ENCODE measurements at regions not wholly inside any gene's neighbourhood (a gene's known extent, or its start where the extent isn't known, plus 50 kb on each side); places are given as distances from the start of the nearest gene placed in this dataset.
"Not testable (repeated sequence)": the region's sequence is repeated elsewhere in the genome, so short reads cannot be mapped to it uniquely, and the experiment has no call there.

DNA sequence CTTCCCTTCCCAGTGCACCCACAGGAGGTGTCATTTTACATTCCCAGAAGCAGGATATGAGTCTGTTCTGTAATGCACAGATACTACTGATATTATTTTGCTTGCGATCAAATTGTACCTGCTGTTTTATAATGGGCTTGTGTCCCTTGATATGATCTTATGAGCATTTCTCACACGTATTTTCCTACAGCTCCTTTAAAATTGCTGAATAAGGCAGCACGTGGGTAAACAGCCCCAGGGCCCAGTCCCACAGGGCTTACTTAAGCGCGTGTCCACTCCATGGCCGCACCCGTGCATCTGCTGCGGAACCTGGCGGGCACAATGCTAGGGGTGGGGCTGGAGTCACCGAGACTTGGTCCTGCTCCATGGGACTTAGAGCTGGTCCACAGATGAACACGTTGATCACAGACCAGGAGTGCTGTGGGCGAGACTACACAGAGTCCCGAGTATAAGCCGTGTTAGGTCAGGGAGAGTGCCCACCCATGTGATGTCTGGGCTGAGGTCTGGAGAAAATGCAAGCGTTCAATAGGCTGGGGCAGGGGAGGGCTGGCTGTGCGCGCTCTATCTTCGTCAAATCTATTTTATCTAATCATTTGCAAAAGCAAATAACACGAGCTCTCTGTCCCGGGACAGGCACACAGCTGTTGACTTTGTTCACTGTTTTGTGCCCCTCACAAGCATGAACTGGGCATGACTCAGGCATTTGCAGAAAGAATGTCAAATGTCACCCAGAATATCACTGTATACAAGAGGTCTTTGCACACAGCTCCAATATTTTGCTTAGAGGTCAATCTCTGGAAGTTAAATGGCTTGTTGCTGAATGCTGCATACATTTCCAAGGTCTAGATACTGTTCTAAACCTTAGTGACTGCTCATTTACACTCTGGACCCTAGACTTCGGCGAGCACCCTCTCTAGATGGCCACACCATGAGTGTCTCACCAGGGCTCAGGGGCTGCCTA is 119.3 kb downstream of the CRYAA start:
- no peak for DNase-seq (ENCODE audit: low read depth)

DNA sequence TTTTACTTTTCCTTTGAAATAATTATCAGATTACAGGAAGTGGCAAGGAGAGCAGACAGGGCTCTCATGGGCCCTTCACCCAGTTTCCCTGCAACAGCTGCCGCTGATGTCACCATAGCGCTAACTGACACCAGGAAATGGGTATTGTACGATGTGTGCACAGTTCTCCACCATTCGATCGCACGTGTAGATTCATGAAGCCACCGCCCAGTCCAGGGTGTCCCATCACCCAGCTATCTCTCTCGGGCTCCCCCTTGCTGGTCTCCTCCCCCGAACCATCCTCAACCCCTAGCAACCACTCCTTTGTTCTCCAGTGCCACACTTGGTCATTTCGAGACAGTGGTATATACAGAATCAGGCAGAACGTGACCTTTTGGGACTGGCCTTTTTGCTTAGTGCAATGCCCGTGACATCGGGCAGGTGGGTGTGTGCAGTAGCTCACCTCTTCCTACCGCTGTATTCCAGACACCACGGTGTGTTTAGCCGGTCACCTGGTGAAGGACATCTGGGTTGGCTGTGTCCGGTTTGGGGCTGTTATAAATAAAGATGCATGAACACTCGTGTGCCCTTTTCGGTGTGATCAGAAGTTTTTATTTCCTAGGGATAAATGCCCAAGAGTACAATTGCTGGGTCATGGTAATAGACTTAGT is 118.4 kb downstream of the CRYAA start:
- DNase-seq (ENCODE audit: low read depth) = no peak

DNA sequence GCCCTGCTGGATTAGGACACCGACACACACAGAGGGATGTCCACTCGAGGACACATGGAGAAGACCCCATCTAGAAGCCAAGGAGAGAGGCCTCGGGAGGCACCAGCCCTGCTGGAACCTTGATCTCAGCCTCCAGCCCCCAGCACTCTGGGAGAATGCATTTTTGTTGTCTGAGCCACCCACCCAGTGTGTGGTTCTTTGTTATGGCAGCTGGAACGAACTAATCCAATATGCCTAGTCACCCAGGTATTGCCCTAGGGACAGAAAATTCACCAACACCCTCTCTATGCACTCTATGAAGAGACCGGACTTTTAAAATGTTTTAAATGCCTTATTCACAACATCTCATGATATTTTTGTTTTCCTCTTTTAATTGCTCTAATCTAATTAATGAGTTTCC is 117.4 kb downstream of the CRYAA start:
- no peak for DNase-seq (ENCODE audit: low read depth)

DNA sequence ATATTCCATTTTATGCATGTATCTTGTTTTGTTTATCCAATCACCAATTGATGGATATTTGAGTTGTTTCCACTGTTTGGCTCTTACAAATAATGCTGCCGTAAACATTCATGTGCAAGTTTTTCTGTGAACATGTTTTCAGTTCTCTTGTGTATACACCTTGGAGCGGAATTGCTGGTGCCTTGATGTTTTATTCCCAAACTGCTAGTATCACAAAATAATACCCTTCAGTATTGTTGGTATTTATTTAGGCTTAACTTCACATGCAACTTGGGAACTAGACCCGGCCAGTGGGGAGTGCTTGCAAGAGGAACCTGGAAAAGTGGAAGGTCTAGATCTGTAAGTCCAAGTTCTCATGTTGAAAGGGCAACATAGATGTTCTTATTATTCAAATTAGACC is 115.9 kb downstream of the CRYAA start:
- DNase-seq (ENCODE audit: low read depth) = no peak

DNA sequence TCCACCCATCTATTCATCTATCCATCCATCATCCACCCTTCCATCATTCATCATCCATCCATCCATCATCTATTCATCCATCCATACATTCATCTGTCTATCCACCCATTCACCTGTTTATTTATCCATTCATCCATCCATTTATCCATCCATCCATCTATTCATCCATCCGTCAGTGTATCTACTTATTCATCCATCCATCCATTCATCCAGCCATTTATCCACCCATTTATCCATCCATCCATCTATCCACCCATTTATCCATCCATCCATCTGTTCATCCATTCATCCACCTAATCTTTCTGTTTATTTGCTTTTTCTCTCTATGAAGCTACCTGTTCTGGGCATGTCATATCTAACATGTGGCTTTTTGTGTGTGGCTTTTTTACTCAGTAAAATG is 115.4 kb downstream of the CRYAA start:
- DNase-seq (ENCODE audit: low read depth) = no peak

DNA sequence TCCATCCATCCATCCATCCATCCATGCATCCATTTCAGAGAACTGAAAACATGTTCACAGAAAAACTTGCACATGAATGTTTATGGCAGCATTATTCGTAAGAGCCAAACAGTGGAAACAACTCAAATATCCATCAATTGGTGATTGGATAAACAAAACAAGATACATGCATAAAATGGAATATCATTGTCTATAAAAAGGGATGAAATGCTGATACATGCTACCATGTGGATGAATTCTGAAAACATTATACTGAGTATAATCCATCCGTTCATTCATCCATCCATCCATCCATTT is 115.1 kb downstream of the CRYAA start:
- not testable (repeated sequence) for DNase-seq (ENCODE audit: low read depth)

DNA sequence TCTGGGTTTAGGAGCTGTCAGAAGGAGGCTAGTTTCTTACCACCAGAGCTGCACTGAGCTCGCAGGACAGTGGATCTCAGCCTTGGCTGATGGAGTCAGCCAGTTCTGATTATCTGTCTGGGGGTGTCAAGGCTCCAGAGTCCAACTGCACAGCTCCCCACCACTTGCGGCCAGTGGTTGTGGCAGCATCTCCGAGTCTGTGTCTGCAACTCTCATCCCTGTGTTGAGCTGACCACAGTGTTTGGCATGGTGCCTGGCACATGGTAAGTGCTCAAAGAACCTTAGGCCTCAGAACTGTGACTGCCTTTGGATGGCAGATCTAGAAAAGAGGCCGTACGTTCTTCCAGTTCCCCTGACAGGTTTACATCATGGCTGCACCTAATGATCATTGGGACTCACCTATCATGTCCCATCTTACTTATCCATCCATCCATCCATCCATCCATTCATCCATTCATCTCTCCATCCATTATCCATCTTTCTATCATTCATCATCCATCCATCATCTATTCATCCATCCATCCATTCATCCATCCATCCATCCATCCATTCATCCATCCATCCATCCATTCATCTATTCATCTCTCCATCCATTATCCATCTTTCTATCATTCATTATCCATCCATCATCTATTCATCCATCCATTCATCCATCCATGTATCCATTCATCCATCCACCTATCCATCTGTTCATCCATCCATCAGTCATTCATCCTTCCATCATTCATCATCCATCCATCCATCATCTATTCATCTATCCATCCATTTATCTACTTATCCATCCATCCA is 114.5 kb downstream of the CRYAA start:
- DNase-seq (ENCODE audit: low read depth) = no peak

DNA sequence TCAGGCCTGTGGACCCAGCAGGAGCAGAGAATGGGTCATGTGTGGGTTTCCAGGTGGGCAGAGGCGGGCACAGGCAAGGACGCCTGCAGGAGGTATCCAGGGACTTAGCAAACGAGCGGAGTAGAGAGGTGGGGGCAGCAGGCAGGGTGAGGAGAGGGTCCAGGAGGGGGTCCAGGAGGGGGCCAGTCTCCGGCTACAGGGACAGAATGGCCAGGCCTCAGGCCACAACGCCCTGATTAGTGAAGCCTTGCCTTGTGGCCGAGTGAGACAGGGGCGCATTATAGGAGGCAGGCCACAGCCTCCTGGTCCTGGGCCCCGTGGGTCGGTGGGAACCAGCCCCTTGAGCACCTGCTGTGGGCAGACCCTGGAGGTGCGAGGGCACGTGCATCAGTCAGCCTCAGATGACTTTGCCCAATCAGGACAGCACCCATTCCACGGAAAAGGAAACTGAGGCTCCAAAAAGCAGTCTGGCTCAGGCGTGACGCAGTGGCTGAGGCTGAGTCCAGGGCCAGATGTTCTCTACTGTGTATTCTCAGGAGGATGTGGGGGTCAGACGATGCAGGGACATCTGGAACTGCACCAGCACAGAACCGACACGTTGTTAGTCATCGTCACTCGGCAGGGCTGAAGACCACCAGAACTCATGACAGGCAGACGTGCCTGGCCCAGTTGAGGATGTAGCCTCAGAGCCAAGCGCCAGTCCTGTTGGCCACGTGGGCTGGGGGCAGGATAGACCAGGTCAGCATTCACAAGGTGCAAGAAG is 113.7 kb downstream of the CRYAA start:
- no peak for DNase-seq (ENCODE audit: low read depth)

DNA sequence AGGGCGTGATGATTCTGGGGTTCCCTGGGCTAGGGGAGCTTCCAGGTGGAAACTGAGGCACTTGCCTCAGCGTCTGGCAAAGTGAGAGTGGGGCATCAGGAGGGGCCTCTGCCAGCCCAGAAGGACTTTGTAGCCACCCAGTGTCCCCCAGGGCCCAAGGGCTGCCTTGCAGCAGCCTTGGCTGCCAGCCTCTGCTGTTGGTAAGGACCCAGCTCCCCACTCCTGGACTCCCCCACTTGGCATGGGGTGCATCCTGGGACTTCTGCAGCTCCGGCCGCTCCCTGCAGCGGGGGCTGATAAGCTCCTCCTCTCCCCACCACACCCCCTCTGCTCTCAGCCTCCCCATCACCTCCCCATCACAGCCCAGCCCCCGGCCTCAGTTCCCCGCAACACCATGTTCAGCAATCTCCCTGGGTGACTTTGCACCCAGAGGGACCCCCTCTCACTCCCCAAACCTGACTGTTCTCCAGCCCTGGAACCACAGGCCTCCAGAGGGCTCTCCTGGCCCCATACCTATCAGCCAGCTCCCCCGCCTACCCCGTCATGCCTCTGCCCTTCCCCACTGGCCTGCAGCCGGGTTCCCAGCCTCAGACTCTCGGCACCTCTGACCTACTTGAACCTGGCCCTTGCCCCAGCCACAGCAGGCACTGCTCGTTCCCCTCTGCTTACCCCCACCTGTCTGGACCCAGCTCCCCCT is 113.0 kb downstream of the CRYAA start:
- DNase-seq (ENCODE audit: low read depth) = no peak

DNA sequence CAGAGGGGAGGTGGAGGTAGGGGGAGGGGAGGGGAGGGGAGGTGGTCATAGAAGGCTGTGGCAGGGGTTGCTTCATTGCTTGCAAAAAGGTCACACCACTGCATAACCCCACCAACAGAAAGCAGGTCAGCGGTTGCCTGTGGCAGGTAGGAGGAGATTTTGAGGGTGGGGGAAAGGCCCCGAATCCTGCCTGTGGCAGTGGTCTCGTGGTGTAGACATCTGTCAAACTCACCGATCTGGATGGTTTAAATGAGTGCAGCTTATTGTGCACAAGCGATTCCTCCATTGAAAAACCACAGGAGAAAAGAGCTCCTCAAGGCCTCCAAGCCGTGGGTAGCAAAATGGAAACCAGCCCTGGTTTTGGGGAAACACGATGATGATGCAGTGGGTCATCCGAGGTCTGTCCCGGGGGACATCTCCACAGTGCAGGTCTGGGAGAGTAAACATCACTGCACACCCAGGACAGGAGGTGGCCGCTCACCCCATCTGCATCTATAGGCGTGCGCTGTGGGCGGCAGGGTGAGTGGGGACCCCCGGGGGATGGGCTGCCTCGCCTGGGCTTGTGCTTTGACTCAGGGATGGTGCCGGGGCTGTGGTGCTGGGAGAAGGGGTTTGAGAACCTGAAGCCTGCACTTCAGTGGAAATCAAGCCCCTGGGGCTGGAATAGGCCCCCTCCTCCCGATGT is 112.3 kb downstream of the CRYAA start:
- no peak for DNase-seq (ENCODE audit: low read depth)

DNA sequence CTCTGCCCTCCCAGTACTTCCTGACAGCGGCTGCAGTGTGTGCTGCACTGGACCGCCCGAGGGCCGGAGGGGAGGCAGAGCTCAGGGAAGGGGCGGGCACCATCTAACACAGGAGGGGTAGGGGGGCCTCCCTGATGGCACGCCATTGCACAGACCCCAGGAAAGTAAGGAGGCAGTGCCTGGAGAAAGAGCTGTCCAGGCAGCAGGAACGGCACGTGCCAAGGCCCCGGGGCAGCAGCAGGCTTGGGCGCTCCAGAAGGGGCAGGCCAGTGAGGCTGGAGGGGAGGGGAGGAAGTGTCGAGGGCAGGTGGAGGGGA is 110.7 kb downstream of the CRYAA start:
- no peak for DNase-seq (ENCODE audit: low read depth)

DNA sequence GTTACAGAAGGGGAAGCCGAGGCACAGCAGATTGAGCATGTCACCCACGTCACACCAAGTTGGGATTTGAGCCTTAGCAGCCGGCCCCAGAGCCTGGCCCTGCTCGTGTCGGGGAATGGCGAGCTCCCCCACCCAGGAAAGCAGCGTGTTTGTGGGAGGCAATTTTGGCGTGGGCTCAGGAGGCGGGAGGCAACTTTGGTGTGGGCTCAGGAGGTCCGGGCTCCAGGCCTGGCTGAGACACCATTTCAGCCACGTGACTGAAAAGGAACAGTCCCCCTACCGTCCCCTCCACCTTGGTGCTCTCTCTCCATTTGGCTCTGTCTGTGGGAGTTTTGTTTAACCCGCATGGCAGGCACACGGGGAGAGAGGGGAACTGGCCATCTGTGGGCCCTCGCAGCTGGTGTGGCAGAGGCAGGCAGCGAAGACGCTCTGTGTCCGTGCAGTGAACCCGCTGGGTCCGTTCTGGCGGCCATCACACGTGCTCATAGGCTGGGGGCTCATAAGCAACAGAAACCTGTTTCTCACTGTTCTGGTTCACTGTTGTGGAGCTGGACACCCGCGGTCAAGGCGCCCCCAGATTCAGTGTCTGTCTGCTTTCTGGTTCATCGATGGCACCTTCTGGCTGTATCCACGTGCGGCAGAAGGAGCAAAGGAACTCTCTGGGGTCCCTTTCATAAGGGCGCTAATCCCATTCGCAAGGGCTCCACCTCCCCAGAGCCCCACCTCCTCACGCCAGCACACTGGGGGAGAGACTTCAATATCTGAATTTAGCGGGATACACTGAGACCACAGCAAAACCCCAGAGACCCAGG is 110.2 kb downstream of the CRYAA start:
- no peak for DNase-seq (ENCODE audit: low read depth)

DNA sequence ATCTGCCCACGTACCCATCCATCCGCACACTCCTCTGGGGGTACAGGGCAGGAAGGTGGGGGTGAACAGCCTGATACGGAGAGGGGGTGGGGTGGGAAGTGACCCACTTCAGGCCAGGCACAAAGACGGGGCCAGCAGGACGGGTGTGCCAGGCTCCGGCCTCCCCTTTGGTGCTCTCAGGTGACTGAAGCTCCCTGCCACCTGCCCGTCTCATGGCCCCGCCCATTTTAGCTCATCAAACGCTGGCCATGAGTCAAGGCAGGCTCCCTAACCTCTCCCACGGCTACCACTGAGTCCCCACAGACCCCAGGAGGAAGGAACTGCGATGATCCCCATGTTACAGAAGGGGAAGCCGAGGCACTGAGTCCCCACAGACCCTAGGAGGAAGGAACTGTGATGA is 109.6 kb downstream of the CRYAA start:
- no peak for DNase-seq (ENCODE audit: low read depth)

DNA sequence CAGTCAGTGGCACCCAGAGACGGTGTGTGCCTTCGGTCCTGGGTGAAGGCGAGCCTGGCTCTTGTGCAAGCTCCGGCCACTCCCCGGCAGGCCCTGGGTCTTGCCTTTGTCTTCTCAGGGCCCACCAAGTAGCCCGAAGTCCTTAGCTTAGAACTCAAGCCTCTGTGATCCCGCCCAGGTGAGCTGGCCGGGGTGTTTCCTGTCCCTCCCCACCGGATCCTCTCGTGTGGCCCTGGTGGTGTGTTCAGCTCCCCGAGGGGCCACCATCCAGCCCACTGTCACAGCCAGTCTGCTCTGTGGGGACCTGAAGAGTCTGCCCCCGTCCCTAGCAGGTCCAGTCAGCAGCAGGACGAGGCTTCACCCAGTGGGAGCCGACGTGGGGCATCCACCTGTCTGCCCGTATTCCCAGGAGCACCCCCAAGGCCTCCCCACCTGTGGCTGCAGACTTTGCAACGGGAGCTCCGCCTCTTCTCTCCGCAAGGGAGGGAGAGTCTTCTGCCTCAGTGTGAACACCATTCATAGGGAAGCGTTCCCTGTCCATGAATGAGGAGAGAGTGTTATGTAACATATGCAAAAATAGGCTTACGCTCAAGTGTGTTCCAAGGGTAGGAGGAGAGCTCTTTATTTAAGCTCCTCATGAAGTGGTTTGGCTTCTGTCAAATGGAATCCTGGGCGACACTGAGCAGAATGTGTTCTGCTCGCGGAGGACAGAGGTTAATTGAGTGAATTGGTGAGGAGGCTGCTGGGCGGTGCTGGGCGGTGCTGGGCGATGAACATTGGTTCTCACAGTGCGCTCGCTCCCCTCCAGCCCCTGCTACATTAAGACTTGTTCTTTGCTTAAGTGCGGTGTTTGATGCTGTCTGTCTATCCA is 108.9 kb downstream of the CRYAA start:
- no peak for DNase-seq (ENCODE audit: low read depth)

DNA sequence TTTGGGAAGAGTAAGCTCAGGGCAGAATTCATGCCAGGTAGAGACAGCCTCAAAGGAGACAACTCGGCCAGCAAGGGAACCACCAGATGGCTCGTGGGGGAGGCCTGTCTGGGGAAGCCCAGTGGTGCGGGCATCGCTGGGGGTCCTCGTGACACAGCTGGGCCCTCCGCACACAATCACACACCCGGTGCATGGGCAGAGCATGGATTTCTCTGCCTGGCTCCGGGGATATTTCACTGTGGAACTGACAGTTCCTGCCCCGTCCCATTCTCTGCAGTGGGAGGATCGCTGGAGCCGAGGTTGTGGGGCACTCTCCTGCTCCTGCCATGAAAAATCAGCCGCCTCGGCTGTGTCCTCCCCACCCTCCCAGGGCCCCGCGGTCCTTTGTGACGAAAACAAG is 108.0 kb downstream of the CRYAA start:
- DNase-seq (ENCODE audit: low read depth) = no peak

DNA sequence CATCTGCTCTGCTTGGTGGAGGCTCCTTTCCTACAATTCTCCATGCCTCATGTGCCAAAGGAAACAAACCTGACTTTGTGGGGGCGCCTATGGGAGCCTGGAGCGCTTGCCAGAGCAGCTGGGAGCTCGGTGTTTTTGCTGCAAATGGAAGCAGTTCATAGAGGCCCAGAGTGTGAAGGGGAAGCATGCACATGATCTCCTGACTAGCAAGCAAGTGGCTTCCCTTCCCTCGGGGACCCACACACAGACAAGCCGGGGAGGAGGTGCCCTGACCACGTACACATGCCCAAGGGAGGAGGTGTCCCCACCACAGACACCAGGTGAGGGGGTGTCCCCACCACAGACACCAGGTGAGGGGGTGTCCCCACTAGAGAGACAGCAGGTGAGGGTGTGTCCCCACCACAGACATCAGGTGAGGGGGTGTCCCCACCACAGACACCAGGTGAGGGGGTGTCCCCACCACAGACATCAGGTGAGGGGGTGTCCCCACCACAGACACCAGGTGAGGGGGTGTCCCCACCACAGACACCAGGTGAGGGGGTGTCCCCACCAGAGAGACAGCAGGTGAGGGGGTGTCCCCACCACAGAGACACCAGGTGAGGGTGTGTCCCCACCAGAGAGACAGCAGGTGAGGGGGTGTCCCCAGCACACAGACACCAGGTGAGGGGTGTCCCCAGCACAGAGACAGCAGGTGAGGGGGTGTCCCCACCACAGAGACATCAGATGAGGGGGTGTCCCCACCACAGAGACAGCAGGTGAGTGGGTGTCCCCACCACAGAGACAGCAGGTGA is 106.8 kb downstream of the CRYAA start:
- DNase-seq (ENCODE audit: low read depth) = no peak

DNA sequence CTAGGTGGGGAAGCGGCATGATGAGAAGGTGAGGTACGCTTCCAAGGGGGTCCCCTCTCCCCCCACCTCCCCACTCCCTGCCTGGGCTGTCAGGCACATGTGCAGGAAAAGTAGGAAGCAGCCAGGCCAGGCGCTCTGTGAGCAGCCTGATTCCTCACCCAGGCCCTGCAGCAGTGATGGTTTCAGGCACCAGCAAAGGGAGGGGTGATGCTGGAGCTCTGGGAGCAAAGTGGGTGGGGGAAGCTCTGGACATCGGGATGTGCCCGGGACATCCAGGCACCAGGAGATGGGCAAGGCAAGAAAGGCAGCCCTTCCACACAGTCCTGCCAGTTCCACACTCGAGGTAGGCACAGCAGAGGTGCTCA is 106.1 kb downstream of the CRYAA start:
- DNase-seq (ENCODE audit: low read depth) = no peak

All from stimulated activated CD8-positive, alpha-beta memory T cell treated with anti-CD3 and anti-CD28 coated beads, Interleukin-12 subunit alpha, Interleukin-12 subunit beta, amount 100 ng/mL, for 1 hour (primary cell).